Astrocyte (in vitro differentiated cells and primary cell): ENCODE measurements at regions not wholly inside any gene's neighbourhood (a gene's known extent, or its start where the extent isn't known, plus 50 kb on each side); places are given as distances from the start of the nearest gene placed in this dataset.

Experiments used
- CTCF ChIP-seq: IDR thresholded peaks from 2 replicates; pipeline ENCODE4 v1.5.1; 2011; ENCODE audit warnings: low read depth, mild to moderate bottlenecking, inconsistent platforms, low read length, moderate library complexity; ENCODE audit not compliant: insufficient read depth
- EZH2 ChIP-seq: IDR thresholded peaks from 2 replicates; pipeline ENCODE4 v1.6.1; 2012; ENCODE audit warnings: mild to moderate bottlenecking, low read length, inconsistent platforms; ENCODE audit not compliant: insufficient read depth

GRCh38 chr13:34174671-34175145 lies 356.8 kb downstream of the RFC3 start:
- TF ChIP-seq CTCF = no peak
- no peak for TF ChIP-seq EZH2
